ENCODE measurements at regions not wholly inside any gene's neighbourhood (a gene's known extent, or its start where the extent isn't known, plus 50 kb on each side); places are given as distances from the start of the nearest gene placed in this dataset.

DNA sequence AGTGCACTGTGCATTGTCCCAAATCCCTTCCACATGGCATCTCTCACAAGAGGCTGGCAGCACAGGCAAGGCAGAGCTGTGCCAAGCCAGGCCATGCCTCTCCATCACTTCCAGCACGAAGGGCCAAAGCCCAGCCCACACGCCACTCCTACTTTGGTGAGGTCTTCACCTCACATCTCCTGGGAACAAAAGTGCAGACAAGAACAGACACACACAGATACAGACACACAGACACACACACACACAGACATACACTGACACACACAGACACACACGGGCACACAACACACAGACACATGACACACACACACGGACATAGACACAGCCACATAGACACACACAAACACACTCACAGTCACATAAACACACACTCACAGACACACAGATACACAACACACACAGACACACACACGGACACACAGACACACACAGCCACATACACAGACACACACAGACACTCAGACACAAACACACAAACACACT lies 233.3 kb downstream of the UACA start:
- TF ChIP-seq GATA2 (IDR thresholded peaks at IDR 0.05; ENCODE audit: low read depth, low read length): no peak
- TF ChIP-seq GATA3 (IDR thresholded peaks at IDR 0.05; ENCODE audit: low read depth, low read length): no peak

DNA sequence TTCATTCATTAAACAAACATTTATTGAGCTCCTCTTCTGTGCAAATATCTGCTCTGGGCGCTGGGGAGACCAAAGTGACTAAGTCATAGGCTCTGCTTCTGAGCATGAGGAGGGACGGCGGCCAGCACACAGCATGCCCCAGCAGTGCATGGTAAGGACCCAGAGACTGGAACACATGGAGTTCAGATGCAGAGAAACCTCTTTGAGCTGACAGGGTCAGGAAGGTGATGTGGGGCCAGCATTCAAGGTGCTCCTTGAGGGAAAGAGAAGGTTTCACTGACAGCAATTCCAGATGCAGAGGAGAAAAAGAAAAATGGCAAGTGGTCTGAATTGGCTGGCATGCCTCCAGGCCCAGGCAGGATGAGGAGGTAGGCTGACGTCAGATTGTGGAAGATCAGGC lies 234.5 kb downstream of the UACA start:
- TF ChIP-seq GATA3 (IDR thresholded peaks at IDR 0.05; ENCODE audit: low read depth, low read length) (no peak), GATA2 (IDR thresholded peaks at IDR 0.05; ENCODE audit: low read depth, low read length) (no peak)

DNA sequence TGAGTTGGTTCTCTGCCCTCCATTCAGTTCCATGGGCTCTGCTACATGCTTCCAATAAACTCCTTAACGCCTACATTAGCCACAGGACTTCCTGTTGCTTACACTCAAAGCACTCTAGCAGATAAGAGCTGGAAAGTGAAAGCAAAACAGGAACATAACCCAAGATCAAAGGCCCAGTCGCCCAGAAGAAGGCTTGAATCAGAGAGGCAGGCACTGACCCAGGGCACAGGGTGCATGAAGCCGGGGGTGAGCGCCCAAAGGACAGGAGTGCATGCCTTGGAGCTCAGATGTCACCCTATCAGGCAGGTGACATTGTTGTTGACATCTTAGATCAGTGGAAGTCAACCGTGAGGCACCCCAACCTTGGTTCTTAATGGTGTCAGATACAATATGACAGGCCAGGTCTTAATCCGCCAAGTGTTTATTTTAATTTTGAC lies 235.1 kb downstream of the UACA start:
- TF ChIP-seq GATA3 (IDR thresholded peaks at IDR 0.05; ENCODE audit: low read depth, low read length): no peak
- TF ChIP-seq GATA2 (IDR thresholded peaks at IDR 0.05; ENCODE audit: low read depth, low read length): no peak

DNA sequence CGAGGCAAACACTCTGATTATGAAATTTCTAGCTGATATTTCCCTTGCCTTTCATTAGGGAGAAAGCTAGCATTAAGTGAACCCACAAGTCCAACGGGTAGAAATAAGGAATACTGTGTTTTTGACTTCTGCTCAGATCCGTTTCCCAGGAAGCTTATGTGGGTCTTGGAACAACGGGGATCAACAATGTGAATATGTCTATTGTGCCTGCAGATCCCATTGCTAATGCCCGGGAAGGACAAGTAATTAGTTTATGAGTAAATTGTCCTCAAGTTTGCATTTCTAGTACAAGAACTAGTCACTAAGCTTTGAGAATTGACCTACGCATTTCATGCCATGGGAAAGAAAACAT lies 236.4 kb downstream of the UACA start:
- no peak for TF ChIP-seq GATA3 (IDR thresholded peaks at IDR 0.05; ENCODE audit: low read depth, low read length)
- TF ChIP-seq GATA2 (IDR thresholded peaks at IDR 0.05; ENCODE audit: low read depth, low read length): no peak

DNA sequence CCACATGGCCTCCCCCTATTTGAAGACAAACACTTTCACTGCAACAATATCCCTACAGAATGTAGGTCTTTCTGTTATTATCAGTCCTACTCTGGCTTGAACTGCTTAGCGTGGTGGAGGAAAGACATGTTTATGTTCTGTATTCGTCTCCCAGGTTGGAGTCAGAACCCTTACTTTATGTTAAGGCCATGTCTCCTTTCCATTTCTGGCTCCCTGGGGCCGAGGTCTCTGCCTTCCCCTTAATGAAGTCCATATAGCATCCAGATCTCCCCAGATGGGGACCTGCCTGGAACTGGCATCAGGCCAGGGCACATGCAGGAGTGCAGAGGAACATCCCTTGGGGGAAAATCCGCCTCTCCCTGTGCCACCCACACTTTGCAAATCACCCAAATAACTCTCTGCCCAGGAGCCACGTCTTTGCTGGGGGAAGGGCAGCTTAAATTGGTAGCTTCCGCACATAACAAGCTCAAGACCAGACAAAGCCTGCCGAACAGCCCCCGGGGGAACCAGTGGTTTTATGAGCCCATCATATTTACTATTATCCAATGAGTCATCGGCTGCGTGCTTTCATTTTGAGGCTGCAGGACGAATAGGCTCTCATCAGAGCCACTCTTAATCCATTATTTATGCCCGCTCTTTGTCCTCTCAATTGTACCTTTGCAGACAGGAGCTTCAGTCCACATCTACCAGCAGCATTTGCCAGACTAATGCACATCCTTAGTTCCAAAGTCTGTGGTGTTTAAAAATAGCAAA lies 237.0 kb downstream of the UACA start:
- TF ChIP-seq GATA2 (IDR thresholded peaks at IDR 0.05; ENCODE audit: low read depth, low read length) (peak; percentile 52), GATA3 (IDR thresholded peaks at IDR 0.05; ENCODE audit: low read depth, low read length) (no peak)

DNA sequence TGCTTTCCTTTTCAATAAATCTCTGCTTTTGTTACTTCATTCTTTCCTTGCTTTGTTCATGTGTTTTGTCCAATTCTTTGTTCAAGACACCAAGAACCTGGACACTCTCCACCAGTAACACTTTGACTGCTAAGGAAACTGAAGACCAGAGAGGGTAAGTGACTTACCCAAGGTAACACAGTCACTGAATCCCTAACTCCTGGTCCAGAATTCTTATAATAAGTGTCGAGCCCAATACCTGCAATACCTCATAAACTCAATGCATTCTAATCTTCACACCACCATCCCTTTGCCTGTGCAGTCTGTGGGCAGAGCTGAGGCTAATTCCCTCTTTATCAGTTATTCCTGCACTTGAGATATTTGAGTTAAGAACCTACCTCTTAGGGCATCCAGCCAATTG lies 237.8 kb downstream of the UACA start:
- TF ChIP-seq GATA3 (IDR thresholded peaks at IDR 0.05; ENCODE audit: low read depth, low read length): no peak
- TF ChIP-seq GATA2 (IDR thresholded peaks at IDR 0.05; ENCODE audit: low read depth, low read length): no peak

DNA sequence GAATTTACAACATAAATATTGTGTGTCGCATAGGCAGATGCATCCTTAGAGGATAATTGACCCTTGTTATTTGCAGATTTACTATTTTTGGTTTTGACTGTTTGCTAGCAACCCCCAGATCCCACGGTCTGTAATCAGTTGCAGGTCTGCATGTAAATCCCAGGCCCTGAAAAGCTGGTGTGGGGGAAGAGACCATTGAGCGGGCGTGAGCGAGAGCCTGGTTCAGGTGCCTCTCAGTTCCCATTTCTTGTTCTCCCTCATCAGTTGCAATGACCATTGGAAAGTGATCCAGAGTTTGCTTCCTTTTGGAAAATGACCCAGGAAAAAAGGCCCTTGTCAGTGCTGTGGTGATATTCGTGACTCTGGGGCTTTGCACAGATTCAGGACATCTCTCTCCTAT lies 238.9 kb downstream of the UACA start:
- TF ChIP-seq GATA3 (IDR thresholded peaks at IDR 0.05; ENCODE audit: low read depth, low read length): no peak
- no peak for TF ChIP-seq GATA2 (IDR thresholded peaks at IDR 0.05; ENCODE audit: low read depth, low read length)

DNA sequence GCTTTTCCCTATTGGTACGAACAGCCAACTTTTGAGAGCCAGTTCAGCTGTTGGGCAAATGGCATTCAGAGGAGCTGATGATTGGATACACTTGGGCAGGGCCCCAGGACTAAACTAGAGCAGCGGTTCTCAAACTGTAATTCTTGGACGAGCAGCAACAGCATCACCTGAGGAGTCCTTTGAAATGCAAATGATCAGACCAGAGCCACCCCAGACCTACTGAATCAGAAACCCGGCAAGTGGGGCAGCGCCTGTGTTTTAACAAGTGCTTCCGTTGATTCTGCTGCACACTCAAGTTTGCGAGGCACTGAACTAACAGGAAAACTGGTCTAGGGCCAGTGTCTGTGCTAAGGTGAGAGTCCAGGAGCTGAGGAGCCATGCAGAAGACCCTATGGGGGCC lies 239.7 kb downstream of the UACA start:
- no peak for TF ChIP-seq GATA3 (IDR thresholded peaks at IDR 0.05; ENCODE audit: low read depth, low read length)
- no peak for TF ChIP-seq GATA2 (IDR thresholded peaks at IDR 0.05; ENCODE audit: low read depth, low read length)

DNA sequence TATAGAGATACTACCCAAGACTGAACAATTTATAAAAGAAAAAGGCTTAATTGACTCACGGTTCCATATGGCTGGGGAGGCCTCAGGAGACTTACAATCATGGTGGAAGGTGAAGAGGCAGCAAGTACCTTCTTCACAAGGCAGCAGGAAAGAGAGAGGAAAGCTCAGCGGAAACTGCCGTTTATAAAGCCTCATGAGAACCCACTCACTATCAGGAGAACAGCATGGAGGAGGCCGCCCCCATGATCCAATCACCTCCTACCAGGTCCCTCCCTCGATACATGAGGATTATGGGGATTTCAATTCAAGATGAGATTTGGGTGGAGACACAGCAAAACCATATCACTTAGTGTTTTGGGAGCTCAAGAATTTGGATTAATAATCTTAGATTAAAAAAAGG lies 240.2 kb downstream of the UACA start:
- TF ChIP-seq GATA3 (IDR thresholded peaks at IDR 0.05; ENCODE audit: low read depth, low read length) (no peak), GATA2 (IDR thresholded peaks at IDR 0.05; ENCODE audit: low read depth, low read length) (no peak)

DNA sequence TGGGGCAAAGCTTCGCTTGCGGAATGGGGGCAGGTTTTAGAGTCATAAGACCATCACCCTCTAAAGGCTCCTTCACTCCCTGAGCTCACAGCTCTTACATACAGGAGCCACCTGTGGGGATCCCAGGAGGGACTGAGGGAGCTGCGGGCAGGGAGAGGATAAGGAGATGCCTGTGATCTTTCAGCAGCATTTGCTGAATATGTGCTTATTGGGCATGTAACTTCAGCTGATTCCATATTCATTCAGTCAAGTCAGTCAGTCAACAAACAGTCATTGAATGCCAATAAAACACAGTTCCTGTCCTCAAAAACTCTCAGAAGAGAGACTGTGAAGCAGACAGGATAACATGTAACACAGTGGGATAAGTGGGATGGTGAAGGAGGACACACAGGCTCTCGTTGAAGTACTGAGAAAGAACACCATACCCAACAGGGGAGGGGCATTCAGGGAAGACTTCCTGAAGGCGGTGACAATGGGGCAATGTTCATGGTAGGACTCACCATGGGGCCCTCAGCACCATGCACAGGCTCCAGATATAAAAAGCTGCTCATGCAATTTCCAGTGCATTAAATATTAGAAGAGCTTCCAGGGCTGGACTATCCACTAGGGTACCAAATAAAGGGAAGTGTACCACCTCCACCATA lies 240.9 kb downstream of the UACA start:
- no peak for TF ChIP-seq GATA2 (IDR thresholded peaks at IDR 0.05; ENCODE audit: low read depth, low read length)
- no peak for TF ChIP-seq GATA3 (IDR thresholded peaks at IDR 0.05; ENCODE audit: low read depth, low read length)

DNA sequence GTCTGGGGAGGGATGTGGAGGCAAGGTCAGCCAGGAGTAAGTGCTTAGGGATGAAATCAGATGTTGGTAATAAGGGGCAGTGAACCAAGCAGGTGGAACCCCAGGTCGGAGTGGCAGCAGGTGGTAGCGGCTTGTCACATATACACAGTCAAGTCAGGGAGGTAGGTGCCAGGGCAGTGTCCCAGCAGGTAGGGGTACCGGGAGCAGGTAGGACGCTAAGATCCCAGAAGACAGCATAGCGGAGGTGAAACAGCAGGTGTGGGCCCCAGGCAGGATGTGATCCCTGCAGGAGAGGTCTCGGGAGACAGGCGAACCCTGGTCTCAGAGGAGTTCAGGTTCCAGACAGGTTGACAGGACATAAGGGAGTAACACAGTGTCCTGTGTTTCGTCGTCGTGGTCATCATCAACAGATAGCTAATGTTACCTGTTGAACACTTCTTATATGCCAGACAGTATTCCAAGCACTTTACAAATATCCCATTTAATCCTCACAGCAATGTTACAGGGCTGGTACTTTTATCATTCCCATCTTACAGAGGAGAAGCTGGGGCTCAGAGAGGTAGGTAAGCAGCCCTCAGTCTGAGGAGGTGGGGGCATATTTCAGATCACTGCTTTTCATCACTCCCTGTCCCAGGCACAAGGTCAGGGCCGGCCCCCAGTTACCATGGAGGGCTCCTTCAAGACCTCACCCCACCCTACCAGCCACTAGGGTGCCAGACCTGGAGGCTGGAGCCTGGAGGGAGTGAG lies 241.6 kb downstream of the UACA start:
- no peak for TF ChIP-seq GATA3 (IDR thresholded peaks at IDR 0.05; ENCODE audit: low read depth, low read length)
- no peak for TF ChIP-seq GATA2 (IDR thresholded peaks at IDR 0.05; ENCODE audit: low read depth, low read length)

DNA sequence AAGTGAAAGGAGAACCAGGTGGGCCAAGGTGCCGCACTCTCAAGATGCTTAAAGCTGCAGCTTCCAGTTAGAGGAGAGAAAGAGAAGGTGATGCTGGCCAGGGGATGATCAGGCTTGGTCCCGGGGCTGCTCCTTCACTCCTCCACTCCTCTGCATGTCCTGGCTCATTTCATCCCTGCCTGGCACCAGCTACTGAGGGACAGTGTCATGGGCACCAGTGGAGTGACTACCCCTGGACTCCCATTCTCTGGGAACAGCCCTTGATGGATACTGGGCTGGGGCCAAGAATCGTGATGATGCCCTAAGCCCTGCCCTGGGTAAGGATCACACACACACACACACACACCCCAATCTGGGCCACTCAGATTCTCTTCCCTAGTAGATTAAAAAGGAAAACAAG lies 243.7 kb downstream of the UACA start:
- TF ChIP-seq GATA3 (IDR thresholded peaks at IDR 0.05; ENCODE audit: low read depth, low read length) (no peak), GATA2 (IDR thresholded peaks at IDR 0.05; ENCODE audit: low read depth, low read length) (no peak)

DNA sequence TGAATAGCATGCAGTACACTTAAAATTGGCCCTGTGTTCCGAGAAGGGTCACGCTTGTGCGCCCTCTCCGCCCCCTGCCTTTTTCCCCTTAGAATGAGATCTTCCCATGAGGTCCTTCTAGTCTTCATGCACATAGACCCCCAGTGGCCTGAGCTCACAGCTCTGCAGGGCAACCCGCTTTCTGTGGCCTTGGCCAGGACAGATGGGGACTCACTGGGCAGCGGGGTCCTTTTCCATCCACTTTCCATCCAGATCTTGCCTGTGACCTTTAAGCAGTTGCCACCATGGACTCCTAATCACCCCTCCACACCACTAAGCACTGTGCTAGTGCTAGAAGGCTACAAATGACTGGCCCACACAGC lies 244.4 kb downstream of the UACA start:
- TF ChIP-seq GATA2 (IDR thresholded peaks at IDR 0.05; ENCODE audit: low read depth, low read length) (no peak), GATA3 (IDR thresholded peaks at IDR 0.05; ENCODE audit: low read depth, low read length) (no peak)

DNA sequence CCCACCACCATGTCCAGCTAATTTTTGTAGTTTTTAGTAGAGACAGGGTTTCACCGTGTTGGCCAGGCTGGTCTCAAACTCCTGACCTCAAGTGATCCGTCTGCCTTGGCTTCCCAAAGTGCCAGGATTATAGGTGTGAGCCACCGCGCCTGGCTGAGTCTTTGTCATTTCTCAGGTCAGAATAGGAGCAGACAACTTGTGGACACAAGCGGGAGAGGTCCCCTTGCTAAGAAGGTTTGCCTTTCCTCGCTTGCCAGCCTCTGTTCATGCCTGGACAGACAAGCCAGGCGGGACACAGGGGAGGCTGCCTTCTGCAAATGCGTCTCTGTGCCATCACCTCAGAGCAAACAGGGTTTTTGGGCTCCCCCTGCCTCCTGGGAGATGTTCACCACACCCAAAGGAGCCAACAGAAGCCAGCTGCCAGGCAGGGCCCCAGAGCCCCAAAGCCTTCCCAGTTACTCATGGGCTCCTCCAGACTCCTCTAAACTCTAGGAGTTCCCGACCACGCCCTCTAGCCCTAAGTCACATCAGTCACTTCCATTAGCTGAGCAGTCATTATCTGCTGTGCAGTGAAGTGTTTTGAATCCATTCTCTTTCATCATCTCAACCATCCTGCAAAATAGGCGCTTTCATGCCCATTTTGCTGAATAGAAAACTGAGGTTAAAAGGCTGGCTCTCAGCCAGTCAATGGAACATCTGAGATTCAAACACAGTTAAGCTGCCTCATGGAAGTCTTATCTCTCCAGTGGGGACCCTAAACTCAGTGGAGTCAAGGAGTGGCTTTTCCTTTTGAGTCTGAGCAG lies 245.0 kb downstream of the UACA start:
- TF ChIP-seq GATA3 (IDR thresholded peaks at IDR 0.05; ENCODE audit: low read depth, low read length): no peak
- TF ChIP-seq GATA2 (IDR thresholded peaks at IDR 0.05; ENCODE audit: low read depth, low read length): no peak
